ENCODE measurements at regions not wholly inside any gene's neighbourhood (a gene's known extent, or its start where the extent isn't known, plus 50 kb on each side); places are given as distances from the start of the nearest gene placed in this dataset.

- POLR2A ChIA-PET, result interaction anchor here (0.9 kb wide), 1 partner anchor 177 kb away, joined by 3 read pairs; no protein-coding TSS in a partner anchor
- no peak for TF ChIP-seq BHLHE40 (IDR thresholded peaks at IDR 0.05; ENCODE audit: borderline replicate concordance)
- no peak for TF ChIP-seq ZNF384 (IDR thresholded peaks at IDR 0.05)
- no peak for DNase-seq (ENCODE audit: extremely low spot score)
- CTCF ChIA-PET, result no interaction called here
Measured at GRCh38 chr18:6557057-6557769, 142.5 kb upstream of the L3MBTL4 start.

DNA sequence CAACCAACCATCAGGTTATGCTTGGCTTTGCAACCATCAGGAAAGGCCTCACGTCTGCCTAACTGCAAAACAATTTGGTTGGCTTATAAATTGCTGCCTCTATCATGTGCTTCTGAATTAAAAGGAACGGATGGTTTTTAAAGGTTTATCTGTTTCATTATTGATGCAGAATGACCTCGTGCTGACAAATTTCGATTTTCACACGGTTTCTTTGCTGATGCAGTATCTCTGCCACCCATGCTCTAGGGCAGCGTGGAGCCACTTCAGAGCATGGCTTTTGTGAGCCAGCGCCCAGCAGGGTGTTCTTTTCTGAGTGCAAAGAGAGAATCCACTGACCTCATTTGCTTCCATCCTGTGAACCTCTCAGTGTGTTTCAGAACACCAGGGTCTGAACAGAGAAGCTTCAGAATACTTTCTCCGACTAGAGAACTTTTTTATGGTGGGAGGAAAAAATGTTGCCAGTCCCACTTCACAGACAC, 143.1 kb upstream of the L3MBTL4 start:
- POLR2A ChIA-PET, result no interaction called here
- CTCF ChIA-PET, result interaction anchor here (1.0 kb wide), 1 partner anchor 8 kb away, joined by 3 read pairs; no protein-coding TSS in a partner anchor
- TF ChIP-seq FOXM1 (IDR thresholded peaks at IDR 0.05; ENCODE audit: borderline replicate concordance) (no peak), HDGF (IDR thresholded peaks at IDR 0.05; ENCODE audit: borderline replicate concordance) (no peak), SP1 (IDR thresholded peaks at IDR 0.05) (no peak), FOXA1 (IDR thresholded peaks at IDR 0.05) (no peak), CTBP1 (IDR thresholded peaks at IDR 0.05; ENCODE audit: borderline replicate concordance) (no peak)
- DNase-seq (ENCODE audit: extremely low spot score), result no peak

DNA sequence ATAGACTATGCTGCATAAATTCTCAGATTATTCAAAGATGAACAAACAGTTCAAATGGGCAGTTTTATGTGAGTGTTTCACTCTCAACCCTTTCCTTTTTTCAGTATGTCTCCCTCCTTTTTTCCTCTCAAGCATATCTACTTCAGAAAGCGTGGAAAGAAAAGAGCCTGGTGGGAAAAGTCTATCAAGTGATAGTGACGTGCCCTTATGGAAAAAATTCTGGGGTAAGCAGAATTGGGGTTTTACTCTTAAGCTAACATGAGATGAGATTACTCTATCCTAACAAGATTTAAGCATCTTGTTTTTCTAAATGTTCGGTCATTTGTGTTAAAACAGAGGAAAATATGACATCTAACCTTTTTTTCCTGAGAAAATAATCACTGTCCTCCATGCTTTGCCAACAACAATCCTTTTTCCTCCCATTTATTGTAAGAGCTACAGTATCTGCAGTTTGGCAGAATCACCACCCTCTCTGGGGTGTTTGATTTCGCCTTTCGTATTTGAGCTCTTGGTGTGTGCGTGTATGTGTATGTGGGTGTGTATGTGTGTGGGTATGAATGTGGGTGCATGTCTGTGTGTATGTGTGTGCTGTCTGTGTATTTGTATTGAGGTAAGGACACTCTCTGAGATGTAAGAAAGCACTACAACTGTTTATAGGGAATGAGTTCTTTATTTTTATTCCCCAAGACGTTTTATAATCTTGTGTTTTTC, 143.9 kb upstream of the L3MBTL4 start:
- ChIA-PET CTCF (interaction anchor here (1.0 kb wide), 1 partner anchor 9 kb away, joined by 3 read pairs; no protein-coding TSS in a partner anchor), POLR2A (no interaction called here)
- DNase-seq (ENCODE audit: extremely low spot score), result no peak
- TF ChIP-seq ARNT (IDR thresholded peaks at IDR 0.05) (no peak), NFRKB (IDR thresholded peaks at IDR 0.05) (no peak), FOXK2 (IDR thresholded peaks at IDR 0.05) (no peak), PKNOX1 (IDR thresholded peaks at IDR 0.05) (no peak), SP1 (IDR thresholded peaks at IDR 0.05) (no peak), L3MBTL2 (conservative IDR thresholded peaks at IDR 0.05) (no peak), LEF1 (IDR thresholded peaks at IDR 0.05; ENCODE audit: borderline replicate concordance) (no peak), FOXA1 (IDR thresholded peaks at IDR 0.05) (no peak)

DNA sequence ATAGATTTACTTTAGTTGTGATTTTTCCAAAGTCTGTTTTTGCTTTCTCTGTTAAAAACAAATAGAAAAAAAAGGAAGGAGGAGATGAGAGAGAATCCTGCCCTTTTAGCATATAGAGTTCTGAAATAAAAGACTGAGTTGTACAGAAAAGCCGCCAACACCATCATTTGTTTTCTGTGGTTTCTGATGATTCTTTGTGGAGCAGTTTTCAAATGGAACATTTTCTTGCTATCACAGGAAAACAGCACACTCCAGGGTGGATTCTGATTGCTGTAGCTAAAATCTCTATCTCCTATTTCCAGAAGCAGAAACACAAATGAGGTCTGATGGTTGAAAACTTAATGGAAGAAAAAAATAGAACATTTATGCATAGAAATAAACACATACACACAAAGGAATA, 144.6 kb upstream of the L3MBTL4 start:
- no peak for DNase-seq (ENCODE audit: extremely low spot score)
- ChIA-PET CTCF (no interaction called here), POLR2A (no interaction called here)
- TF ChIP-seq LEF1 (IDR thresholded peaks at IDR 0.05; ENCODE audit: borderline replicate concordance), result no peak
- no peak for TF ChIP-seq ELF4 (IDR thresholded peaks at IDR 0.05)
- TF ChIP-seq ARNT (IDR thresholded peaks at IDR 0.05), result no peak
- TF ChIP-seq CTBP1 (IDR thresholded peaks at IDR 0.05; ENCODE audit: borderline replicate concordance), result no peak

GRCh38 chr18:6561016-6561415, 146.3 kb upstream of the L3MBTL4 start:
- DNase-seq (ENCODE audit: extremely low spot score), result no peak
- ChIA-PET CTCF (interaction anchor here (0.6 to 1.2 kb wide), 2 partner anchors 9 to 588 kb away, joined by 3 to 5 read pairs; no protein-coding TSS in a partner anchor), POLR2A (no interaction called here)
- TF ChIP-seq ELF4 (IDR thresholded peaks at IDR 0.05) (no peak), ZNF384 (IDR thresholded peaks at IDR 0.05) (no peak), FOXM1 (IDR thresholded peaks at IDR 0.05; ENCODE audit: borderline replicate concordance) (no peak), FOXA1 (IDR thresholded peaks at IDR 0.05) (no peak), BHLHE40 (IDR thresholded peaks at IDR 0.05; ENCODE audit: borderline replicate concordance) (no peak), CTBP1 (IDR thresholded peaks at IDR 0.05; ENCODE audit: borderline replicate concordance) (no peak), LEF1 (IDR thresholded peaks at IDR 0.05; ENCODE audit: borderline replicate concordance) (no peak), TARDBP (IDR thresholded peaks at IDR 0.05) (no peak)

DNA sequence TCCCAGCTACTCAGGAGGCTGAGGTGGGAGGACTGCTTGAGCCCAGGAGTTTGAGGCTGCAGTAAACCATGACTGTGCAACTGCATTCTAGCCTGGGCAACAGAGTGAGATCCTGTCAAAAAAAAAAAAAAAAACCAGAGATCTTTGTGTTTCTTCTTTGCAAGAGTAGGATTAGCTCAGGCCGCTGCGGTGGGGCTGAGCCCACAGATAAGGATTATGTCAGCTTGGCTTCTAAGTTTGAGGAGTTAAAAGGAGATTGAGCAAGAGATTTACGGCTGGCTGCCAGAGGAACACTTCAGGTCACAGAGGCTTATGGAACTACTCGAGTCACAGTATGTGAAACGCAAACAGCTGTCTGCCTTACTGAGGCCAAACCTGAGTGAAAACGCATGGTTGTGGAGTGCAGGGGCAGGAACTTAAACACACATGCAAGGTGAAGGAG, 146.7 kb upstream of the L3MBTL4 start:
- ChIA-PET CTCF (interaction anchor here (0.6 to 1.2 kb wide), 3 partner anchors 8 to 588 kb away, joined by 3 to 5 read pairs (median 3); no protein-coding TSS in a partner anchor), POLR2A (no interaction called here)

GRCh38 chr18:6561862-6562291, 147.2 kb upstream of the L3MBTL4 start:
- no peak for TF ChIP-seq FOXK2 (IDR thresholded peaks at IDR 0.05)
- no peak for TF ChIP-seq HDGF (IDR thresholded peaks at IDR 0.05; ENCODE audit: borderline replicate concordance)
- TF ChIP-seq PKNOX1 (IDR thresholded peaks at IDR 0.05), result no peak
- TF ChIP-seq LEF1 (IDR thresholded peaks at IDR 0.05; ENCODE audit: borderline replicate concordance), result no peak
- TF ChIP-seq SP1 (IDR thresholded peaks at IDR 0.05), result no peak
- TF ChIP-seq CTBP1 (IDR thresholded peaks at IDR 0.05; ENCODE audit: borderline replicate concordance), result no peak
- TF ChIP-seq SUZ12 (IDR thresholded peaks at IDR 0.05), result no peak
- TF ChIP-seq ARNT (IDR thresholded peaks at IDR 0.05), result no peak
- no peak for TF ChIP-seq ZNF384 (IDR thresholded peaks at IDR 0.05)
- TF ChIP-seq ELF4 (IDR thresholded peaks at IDR 0.05), result no peak
- no peak for TF ChIP-seq FOXM1 (IDR thresholded peaks at IDR 0.05; ENCODE audit: borderline replicate concordance)
- TF ChIP-seq BHLHE40 (IDR thresholded peaks at IDR 0.05; ENCODE audit: borderline replicate concordance), result no peak
- TF ChIP-seq FOXA1 (IDR thresholded peaks at IDR 0.05), result no peak
- no peak for TF ChIP-seq NFRKB (IDR thresholded peaks at IDR 0.05)
- no peak for TF ChIP-seq TARDBP (IDR thresholded peaks at IDR 0.05)
- POLR2A ChIA-PET, result no interaction called here
- CTCF ChIA-PET, result interaction anchor here (0.9 to 1.2 kb wide), 2 partner anchors 8 to 18 kb away, joined by 3 read pairs; no protein-coding TSS in a partner anchor
- DNase-seq (ENCODE audit: extremely low spot score), result no peak

More for the DNA sequence above, 146.7 kb upstream of the L3MBTL4 start:
- peak; percentile 12 for DNase-seq (ENCODE audit: extremely low spot score)
- TF ChIP-seq FOXK2 (IDR thresholded peaks at IDR 0.05) (no peak), PKNOX1 (IDR thresholded peaks at IDR 0.05) (peak; percentile 57; the same call in 1 of the 2 replicates)

Measured in HEK293T (cell line).